NCI-H1417 (cell line): ENCODE measurements at regions not wholly inside any gene's neighbourhood (a gene's known extent, or its start where the extent isn't known, plus 50 kb on each side); places are given as distances from the start of the nearest gene placed in this dataset.

Experiments used
- DNase-seq, 3 experiments: peaks; one replicate each; lab custom pipeline; 2025; lab: John Stamatoyannopoulos, UW

DNA sequence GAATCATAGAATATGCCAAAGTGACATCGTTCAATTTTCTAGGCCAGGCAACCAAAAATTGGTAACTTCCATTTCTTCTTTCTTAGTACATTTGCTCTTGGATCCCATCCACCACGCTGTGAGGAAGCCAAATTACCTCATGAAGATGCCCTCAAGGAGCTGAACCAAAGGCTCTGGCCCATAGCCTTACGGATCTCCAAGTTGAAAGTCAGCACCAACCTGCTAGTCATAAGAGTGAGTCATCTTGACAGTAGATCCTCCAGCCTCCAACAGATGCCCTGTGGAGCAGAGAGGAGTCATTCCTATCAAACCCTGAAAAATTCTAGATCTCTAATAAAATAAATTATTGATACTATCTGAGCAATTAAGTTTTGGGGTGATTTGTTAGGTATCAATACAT lies 322.5 kb upstream of the COL8A1 start:
- no peak for DNase-seq

DNA sequence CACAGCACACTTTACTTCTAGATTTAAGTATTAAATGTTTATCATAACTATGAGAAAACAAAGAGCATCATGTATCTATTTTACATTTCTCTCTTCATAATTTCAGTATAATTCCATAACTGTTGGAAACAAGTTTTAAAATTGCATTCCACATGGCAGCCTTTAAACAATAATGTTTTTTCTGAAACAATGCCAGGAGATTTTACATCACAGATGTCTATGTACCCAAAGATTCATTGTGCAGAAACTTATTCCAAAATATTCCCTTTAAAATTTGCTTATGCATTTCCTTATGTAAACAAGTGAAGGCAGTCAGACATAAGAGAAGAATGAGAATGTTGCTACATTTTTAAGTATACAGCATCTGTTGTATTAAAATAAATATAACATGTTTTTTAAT lies 324.9 kb upstream of the COL8A1 start:
- no peak for DNase-seq

DNA sequence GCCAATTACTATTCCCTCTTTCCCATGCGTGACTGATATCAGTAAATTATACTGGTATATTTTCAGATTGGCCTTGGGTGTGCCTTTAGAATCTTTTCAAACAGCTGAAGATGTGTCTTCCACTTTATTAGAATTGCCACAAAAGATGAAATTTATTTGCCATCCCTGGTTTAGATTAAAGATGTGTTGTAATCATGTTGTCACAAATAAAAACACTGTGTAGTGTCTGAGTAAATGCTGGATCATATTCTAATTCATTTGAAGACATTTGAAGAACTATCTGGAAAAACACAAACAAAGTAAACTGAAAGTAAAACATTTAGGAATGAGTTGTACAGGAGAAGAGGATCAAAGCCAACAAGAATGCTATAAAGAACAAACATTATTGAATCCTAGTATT lies 339.7 kb upstream of the COL8A1 start:
- no peak for DNase-seq

DNA sequence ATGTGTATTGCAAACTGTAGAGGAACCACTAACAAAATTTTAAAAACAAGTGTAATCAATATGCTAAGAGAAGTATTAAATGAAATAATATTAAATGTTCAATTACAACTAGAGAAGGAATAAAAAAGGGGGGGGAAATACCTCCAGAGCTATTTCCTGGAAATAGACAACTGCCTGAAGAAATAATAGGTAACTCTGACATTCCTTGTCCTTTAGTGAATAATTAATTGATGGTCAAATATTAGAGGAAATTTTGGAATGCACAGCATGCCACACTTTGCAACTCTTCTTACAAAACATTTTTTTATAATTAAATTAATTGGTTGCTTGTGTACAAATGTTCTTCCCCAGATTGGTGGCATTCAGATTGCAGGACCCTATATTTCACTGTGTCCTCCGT lies 342.6 kb upstream of the COL8A1 start:
- DNase-seq = no peak

DNA sequence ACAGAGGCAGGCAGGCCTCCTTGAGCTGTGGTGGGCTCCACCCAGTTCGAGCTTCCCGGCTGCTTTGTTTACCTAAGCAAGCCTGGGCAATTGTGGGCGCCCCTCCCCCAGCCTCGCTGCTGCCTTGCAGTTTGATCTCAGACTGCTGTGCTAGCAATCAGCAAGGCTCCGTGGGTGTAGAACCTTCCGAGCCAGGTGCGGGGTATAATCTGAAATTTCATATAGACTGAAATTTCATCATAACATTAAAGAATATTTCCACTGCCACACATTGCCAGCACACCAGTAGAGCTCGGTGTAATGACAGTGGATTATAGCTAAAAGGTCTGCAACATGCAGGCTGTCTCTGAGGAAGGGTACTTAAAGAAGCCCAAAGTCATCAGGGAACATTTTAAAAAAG lies 344.3 kb upstream of the COL8A1 start:
- peak in 2 of 3 experiments; percentile 13 to 25 for DNase-seq

DNA sequence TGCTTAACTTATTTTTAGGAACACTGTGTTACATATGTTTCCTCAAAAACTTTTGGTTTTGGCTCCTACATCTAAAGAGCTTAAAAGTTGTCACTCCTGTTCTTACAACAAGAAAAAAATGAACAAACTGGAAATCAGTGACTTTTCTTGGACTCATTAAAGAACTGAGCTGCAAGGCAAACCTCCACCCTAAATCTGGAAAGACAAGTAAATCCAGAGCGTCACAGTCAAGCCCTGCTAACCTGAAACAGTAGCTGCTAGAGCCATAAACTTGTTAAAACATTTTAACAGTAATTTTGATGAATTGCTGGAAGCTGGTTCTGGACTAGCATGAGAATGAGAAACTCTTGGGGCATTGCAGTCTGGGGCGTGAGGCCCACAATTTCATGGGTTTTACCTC lies 350.5 kb upstream of the COL8A1 start:
- no peak for DNase-seq

DNA sequence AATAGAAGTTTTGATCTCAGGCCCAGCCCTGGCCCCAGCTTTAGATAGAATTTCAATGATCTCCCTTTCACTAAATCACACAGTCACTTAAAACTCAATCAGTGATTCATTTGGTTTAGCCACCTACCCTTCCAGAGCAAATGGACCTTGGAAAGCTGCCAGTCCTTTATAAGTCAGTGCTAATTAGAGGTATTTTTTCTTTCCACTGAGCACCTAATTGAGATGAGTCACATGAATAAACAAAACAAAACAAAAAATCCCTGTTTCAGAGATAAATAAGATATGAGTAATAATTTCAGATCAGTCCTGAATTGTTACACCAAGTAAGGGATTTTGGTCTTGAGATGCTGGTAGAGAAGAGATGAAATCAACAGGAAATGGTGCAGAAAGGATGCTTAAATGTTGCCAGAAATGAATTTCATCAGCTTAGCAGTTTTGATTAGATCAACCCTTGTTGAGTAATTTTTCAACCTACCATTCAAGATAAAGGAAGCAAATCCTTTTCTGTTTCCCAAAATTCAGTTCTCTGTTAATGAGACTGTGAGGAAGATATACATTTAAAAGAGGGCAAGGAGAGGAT lies 352.0 kb upstream of the COL8A1 start:
- peak in 1 of 3 experiments; percentile 16 for DNase-seq

DNA sequence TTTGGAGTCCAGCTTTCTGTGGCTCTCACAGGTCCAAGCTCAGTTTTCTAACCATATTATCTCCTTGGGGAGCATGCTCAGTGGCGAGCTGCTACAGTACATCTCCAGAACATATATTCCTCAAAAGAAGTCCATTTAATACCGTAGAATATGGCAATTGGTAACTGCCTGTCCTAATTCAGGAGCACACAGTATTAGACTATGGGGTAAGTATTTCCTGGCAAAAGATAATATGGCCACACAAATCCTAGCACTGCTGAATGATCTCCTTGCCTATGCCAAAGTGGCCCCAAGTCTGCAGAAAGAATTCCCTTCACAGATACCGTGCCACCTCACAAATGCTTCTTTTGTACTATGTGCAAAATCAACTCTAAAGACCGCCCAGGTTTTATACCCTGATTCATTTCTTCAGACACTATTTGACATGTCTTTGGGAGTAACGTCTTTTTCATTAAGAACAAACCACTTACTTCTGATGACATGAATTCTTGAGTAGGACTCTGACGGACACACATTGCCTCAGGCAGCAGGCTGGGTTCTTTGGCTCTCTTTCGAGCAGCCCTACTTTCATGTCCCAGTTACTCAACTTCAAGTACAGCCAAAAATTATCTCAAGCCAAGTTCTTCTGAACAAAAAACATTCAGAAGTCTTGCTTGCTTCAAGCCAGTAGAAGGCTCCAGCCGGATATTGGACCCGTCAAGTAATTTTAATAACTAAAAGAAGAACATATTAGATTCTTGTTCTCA lies 368.3 kb upstream of the DCBLD2 start:
- DNase-seq = no peak

DNA sequence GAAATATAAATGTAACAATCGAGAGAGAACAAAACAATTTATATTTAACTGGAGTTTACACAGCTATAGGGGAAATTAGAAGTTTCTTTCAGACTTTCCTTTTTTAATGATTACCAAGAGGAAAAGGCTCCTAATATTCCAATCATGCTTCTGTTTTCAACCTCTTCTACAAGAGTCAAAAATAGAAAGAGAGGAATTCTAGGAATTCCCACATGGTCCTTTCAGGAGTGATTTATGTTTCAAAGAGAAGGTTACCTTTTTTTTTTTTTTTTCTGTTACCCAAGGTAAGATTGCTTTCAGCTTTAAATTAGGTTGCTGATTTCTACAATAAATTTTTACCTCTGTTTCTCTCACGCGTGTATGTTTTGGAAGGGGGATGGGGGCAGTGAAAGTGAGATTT lies 355.3 kb upstream of the DCBLD2 start:
- no peak for DNase-seq

DNA sequence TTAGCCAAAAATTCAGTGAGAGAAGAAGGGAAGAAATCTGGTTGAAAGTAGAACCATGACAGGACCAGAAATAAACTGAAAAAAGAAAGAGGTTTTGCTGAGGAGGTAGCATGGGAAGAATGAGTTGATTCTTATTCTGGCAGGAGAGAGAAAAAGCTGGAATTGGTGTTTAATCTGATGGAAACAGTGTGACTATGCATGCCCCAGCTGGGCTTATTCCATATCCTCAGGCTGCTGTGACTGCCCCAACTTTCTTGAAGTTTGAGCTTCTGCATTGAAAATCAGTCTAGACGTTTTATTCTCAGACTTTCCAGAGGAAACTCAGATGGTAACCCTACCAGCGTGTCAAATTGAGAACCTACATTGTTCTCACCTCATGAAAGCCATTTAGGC lies 352.5 kb upstream of the DCBLD2 start:
- DNase-seq = peak in 1 of 3 experiments; percentile 0

DNA sequence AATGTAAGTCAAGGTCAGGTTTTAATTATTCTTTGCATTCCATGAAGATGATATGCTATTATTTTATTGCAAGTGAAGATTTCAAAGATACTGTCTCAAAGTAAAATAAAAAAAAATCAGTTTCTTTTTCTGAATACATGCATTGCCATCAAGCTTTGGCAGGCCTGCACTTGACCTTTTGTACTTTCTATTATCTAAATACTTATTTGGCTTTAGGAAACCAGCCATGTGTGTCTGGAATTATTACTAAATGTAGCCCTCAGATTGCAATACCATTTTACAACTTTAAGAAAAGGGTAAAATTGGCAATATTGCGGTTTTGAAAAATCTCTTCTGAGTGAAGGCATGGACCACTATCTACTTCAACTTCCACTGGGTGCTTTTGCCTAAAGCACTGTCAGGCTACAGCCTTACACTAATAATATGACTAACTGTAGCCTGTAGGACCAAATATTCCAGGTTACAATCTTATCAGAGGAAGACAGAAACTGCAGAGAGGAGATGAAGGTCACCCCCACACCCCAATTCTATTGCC lies 349.4 kb upstream of the DCBLD2 start:
- peak in 1 of 3 experiments; percentile 2 for DNase-seq

DNA sequence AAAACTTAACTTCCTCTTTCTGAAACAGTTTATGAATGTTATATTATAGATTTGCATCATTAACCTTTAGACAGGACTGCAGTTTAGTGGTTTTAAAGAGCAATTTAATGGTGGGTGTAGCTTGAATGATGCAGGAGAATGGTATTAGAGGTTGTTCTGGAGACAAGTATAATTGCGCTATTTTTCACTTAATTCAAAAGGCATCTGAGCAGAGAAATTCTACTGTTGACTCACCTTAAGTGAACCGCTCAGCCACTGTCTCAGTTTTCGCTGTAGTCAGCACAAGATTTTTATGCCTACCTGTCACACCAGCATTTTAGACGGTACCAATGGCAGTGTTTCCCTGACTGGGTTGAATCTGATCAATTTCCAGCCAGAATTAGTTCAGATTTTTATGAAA lies 348.8 kb upstream of the DCBLD2 start:
- DNase-seq = peak in 1 of 3 experiments; percentile 61

DNA sequence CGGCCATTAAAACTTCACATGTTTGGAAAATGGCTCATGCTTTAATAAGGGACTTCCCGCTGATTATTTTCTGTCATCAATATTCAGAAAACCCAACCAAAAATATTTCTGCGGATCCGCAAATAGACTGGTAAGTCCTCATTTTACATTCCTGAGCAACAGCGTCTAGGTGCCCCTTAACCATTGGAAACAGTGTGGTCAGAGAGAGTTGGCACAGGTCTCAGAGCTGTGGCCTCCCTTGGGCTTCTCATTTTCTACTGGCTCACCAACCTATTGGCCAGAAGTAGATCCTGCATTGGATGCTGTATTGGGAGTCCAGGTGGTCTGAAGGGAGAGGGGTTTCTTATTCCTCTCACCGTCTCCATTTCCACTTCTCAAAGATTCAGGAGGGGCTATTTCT lies 348.1 kb upstream of the DCBLD2 start:
- no peak for DNase-seq

DNA sequence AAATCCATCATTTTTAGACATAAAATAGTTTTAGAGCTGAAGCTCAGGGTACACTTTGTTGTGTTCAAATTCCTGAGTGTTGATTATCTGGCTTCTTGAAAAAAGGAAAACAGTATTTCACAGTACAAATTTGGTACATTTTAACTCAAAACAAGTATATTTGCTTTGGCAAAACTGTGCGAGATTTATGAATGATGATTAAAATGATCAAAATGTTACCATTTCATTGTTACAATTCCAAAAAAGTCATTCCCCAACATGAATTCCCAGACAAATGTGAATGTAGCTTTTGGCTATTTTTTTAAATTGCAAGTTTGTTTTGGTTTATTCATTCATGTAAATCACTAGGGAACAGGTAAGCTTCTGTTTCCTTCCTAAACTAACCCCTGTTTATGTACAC lies 347.4 kb upstream of the DCBLD2 start:
- DNase-seq = no peak

DNA sequence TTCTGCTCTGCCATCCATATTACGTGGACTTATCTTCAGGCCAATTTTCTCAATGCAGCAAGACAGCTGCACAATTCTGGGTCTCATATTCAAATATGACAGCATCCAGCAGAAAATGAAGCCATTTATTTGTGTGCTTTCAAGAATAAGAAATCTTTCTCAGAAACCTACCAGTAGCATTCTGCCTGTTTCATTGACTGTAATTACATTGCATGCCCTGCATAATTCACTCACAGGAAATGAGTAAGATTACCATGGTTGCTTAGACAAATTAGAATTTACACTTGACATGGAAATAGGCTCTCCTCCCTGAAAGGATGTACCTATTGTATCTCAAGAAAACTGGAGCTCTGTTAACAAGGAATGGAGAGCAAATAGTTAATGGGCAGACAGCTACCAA lies 346.6 kb upstream of the DCBLD2 start:
- DNase-seq = no peak

DNA sequence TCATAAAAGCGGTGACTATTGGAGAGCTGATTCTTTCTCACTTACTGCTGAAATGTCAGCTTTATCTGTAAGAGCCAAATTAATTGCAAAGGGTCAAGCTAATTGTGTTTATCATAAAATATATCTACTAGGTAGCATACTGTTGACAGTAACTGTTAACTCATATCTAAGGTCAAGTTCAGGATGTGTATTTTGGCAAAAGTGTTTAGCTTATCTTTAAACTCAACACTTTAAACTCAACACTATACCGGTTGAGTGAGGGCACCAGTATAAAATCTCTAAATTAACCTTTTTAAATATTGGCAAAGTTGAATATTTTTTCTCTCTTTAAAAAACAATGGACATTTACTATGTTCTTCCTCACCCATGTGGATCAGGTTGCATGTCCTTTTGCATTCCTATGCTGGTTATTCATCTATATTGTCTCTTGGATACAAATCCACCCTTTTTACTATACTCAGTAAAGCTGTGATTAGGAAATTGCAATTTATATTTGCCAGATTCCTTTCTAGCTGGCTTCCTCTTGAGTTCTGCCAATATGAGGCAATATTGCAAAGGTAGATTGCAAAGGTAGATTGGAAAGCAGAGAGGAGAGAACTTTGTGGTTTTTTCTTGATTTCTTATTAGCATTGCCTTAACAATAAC lies 344.6 kb upstream of the DCBLD2 start:
- no peak for DNase-seq

DNA sequence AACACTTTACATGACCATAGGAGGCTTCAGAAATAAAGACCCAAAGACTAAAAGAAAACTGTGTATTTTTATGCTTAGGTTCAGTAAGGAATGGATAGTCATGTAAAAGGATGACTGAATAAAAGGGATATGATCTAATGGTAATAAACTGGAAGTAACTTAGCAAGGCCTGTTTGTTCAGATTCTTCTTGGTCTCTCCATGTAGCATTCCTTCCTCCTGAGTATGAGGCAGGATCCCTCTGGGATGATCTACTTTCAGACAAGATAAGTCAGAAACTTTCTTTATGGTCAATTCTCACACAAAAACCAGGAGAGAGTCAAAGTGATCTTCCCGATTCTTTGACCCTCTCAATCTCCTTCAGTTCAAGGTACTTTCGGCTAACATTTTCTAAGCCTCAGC lies 340.8 kb upstream of the DCBLD2 start:
- DNase-seq = no peak

DNA sequence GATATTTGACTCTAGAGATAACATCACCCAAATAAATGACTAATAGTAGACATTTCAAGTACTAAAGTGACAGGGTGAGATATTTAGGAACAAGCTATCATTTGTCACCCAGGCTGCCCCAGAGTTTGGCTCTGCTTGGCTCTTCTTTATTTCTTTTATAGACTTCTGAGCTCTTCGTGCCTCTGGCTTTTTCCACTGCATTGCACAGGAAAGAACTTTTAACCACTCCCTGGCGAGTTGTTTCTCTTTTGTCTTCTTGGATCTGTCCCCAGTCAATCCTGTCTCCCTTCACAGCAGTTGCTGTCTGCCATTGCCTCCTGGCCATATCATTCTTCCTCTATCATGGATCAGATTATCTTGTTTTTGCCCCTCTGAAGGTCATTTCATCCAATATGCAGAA lies 339.2 kb upstream of the DCBLD2 start:
- DNase-seq = no peak

DNA sequence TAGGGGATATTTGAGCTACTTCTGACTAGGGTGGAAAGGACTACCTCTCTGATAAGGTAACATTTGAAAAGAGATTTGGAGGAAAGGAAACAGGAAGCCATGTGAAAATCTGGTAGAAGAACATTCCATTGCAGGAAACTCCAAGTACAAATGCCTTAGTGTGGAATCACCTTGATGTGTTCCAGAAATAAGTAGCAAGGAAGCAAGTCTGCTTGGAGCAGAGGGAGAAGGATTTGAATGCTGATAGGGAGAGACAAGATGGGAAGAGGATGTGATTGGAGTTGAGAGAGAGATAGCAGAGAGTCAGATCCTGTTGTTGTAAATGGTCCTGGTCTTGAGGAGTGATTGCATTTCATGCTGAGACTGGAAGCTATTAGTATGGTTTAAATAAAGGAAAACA lies 335.1 kb upstream of the DCBLD2 start:
- no peak for DNase-seq

DNA sequence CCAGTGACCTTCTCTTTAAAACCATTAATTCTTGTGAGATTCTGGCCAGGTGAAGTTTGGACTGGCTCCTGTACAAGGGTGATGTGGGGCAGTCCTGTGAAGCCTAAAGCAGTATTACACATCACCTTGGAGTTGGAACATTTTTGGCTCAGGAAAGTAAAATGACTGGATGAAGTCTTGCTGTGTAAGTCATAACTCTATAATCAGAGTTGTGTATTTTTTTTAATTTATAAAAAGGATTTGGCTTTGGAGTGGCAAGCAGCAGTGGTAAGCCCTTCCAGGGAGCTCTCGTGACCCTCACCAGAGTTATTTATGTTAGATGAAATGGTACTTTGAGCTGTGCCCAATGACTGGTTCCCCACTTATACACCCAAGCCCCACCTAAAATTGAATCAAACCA lies 331.2 kb upstream of the DCBLD2 start:
- no peak for DNase-seq

DNA sequence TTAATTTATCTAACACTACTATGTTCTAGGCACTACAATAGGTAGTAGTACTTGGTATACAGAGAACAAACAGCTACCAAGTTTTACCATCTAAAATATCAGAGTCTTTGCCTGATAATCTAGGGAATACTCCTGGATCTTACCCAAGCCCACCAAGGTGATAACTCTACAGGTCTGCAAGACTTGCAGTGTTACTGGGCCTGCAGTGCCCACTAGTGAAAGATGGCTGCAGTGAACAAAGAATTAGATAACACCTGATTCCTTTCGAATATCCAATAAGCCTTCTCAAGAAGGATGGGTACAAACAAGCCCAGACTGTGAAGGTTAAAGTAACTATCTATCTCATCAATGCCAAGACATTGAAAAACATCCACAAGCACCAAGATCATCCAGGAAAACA lies 317.0 kb upstream of the DCBLD2 start:
- no peak for DNase-seq

DNA sequence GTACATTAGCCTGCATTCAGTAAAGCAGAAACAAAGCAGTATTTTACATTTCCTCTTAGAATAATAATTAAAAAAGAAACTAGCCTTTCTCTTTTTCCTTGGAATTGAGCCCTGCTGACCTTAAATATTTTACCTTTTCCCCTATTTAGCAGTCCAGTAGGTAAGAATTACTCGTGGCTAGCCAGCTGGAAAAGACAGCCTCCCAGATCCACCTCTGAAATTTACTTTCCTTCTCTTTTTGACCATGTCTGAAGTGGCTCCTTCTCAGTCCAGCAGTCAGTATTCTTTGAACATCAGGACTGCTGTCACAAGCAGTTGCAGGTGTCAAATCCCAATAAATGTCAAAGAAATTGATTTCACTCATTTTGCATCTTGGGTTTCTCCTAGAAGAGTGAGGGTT lies 311.5 kb upstream of the DCBLD2 start:
- DNase-seq = no peak

DNA sequence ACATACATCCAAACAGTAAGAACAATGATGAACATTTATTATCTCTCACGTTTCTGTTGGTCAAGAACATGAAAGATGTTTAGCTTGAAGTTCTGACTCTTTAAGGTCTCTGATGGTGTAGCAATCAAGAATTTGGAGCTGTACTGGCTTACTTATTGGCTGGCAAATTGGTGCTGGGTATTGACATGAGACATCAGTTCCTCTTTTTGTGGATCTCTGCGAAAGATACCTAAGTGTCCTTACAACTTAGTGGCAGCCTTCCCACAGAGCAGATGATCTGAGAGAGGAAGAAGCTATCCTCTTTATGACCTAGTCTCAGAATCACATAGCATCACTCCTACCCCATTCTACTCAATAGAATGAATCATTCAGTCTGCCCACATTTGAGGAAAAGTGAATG lies 309.8 kb upstream of the DCBLD2 start:
- DNase-seq = no peak
